ENCODE measurements at regions not wholly inside any gene's neighbourhood (a gene's known extent, or its start where the extent isn't known, plus 50 kb on each side); places are given as distances from the start of the nearest gene placed in this dataset.

GRCh38 chr17:73900516-73900915 lies 256.3 kb upstream of the SDK2 start:
- no peak overlapping the region for H3K27ac ChIP-seq
- no peak for TF ChIP-seq CTCF (conservative IDR thresholded peaks at IDR 0.05)

GRCh38 chr17:73901249-73901648 lies 257.0 kb upstream of the SDK2 start:
- no peak for TF ChIP-seq CTCF (conservative IDR thresholded peaks at IDR 0.05)
- peak overlapping the region; percentile 41; the same call in 1 of the 2 replicates for H3K27ac ChIP-seq

GRCh38 chr17:73901661-73902415 lies 257.6 kb upstream of the SDK2 start:
- 0 out of 2 replicates have a peak, but pooled peaks have one; percentile 8 for TF ChIP-seq CTCF (conservative IDR thresholded peaks at IDR 0.05)
- peak overlapping the region; percentile 41; the same call in 1 of the 2 replicates for H3K27ac ChIP-seq

- TF ChIP-seq CTCF (conservative IDR thresholded peaks at IDR 0.05) = no peak
- H3K27ac ChIP-seq = peak overlapping the region; percentile 41; the same call in 1 of the 2 replicates
These were observed 258.4 kb upstream of the SDK2 start for GRCh38 chr17:73902416-73903181.

- no peak for TF ChIP-seq CTCF (conservative IDR thresholded peaks at IDR 0.05)
- no peak overlapping the region for H3K27ac ChIP-seq
These were observed 262.9 kb upstream of the SDK2 start for GRCh38 chr17:73906896-73907870.

- no peak overlapping the region for H3K27ac ChIP-seq
- no peak for TF ChIP-seq CTCF (conservative IDR thresholded peaks at IDR 0.05)
These were observed 264.9 kb upstream of the SDK2 start for GRCh38 chr17:73909186-73909585.
